SK-N-SH treated with all-trans-retinoic acid at 6 μM for 48 hours (cell line): ENCODE measurements at regions not wholly inside any gene's neighbourhood (a gene's known extent, or its start where the extent isn't known, plus 50 kb on each side); places are given as distances from the start of the nearest gene placed in this dataset.
"Not testable (repeated sequence)": the region's sequence is repeated elsewhere in the genome, so short reads cannot be mapped to it uniquely, and the experiment has no call there.

Experiments used
- ARNTL ChIP-seq: fragments of 450-650 bp; formaldehyde crosslinking; IDR thresholded peaks from 2 replicates; pipeline ENCODE4 v1.5.0; 2020; ENCODE audit warnings: low read depth, mild to moderate bottlenecking, moderate library complexity, borderline replicate concordance
- CSDC2 ChIP-seq: fragments of 250-450 bp; sonication (Bioruptor Pico); IDR thresholded peaks from 2 replicates; pipeline ENCODE4 v1.5.0; 2020; ENCODE audit warnings: mild to moderate bottlenecking, moderate library complexity
- GLIS3 ChIP-seq: fragments of 250-450 bp; sonication (Bioruptor Pico); IDR thresholded peaks from 2 replicates; pipeline ENCODE4 v1.5.0; 2020; ENCODE audit warnings: mild to moderate bottlenecking, moderate library complexity
- OSR1 ChIP-seq: fragments of 250-450 bp; sonication (Bioruptor Pico); IDR thresholded peaks from 2 replicates; pipeline ENCODE4 v1.8.0; 2022; ENCODE audit warnings: moderate library complexity, mild to moderate bottlenecking, inconsistent platforms
- PATZ1 ChIP-seq: fragments of 250-450 bp; sonication (Bioruptor Pico); IDR thresholded peaks from 2 replicates; pipeline ENCODE4 v1.8.0; 2020; ENCODE audit warnings: mild to moderate bottlenecking, moderate library complexity, borderline replicate concordance
- POU6F1 ChIP-seq: fragments of 250-450 bp; sonication (Bioruptor Pico); IDR thresholded peaks from 2 replicates; pipeline ENCODE4 v1.8.0; 2021; ENCODE audit warnings: low read depth, mild to moderate bottlenecking, moderate library complexity, borderline replicate concordance
- RARB ChIP-seq: fragments of 250-450 bp; sonication (Bioruptor Pico); IDR thresholded peaks from 2 replicates; pipeline ENCODE4 v1.8.0; 2021; ENCODE audit warnings: mild to moderate bottlenecking, moderate library complexity
- TCF4 ChIP-seq: fragments of 250-450 bp; sonication (Bioruptor Pico); IDR thresholded peaks from 2 replicates; pipeline ENCODE4 v1.8.0; 2021; ENCODE audit warnings: mild to moderate bottlenecking, moderate library complexity, borderline replicate concordance
- ZFP3 ChIP-seq: fragments of 250-450 bp; sonication (Bioruptor Pico); IDR thresholded peaks from 2 replicates; pipeline ENCODE4 v1.5.0; 2020; ENCODE audit warnings: mild to moderate bottlenecking, moderate library complexity
- ZFP30 ChIP-seq: fragments of 450-650 bp; formaldehyde crosslinking; IDR thresholded peaks from 2 replicates; pipeline ENCODE4 v1.5.0; 2022; ENCODE audit warnings: mild to moderate bottlenecking, moderate library complexity
- ZNF8 ChIP-seq: fragments of 450-650 bp; formaldehyde crosslinking; IDR thresholded peaks from 2 replicates; pipeline ENCODE4 v1.5.0; 2020; ENCODE audit warnings: mild to moderate bottlenecking, moderate library complexity
- TF ChIP-seq, protein P1 (sequence below): fragments of 250-450 bp; sonication (Bioruptor Pico); IDR thresholded peaks from 2 replicates; pipeline ENCODE4 v1.5.1; 2020; ENCODE audit warnings: low read depth, mild to moderate bottlenecking, moderate library complexity

GRCh38 chr6:139696991-139697390 is 322.5 kb upstream of the CITED2 start:
- TF ChIP-seq OSR1 (CRISPR knock-in tag); PATZ1 (CRISPR knock-in tag); GLIS3 (CRISPR knock-in tag); RARB; ZFP3 (CRISPR knock-in tag); POU6F1 (CRISPR knock-in tag); ZFP30; ZNF8 (CRISPR knock-in tag); ARNTL (CRISPR knock-in tag); TCF4; CSDC2: not testable (repeated sequence)
- TF ChIP-seq, protein P1, sequence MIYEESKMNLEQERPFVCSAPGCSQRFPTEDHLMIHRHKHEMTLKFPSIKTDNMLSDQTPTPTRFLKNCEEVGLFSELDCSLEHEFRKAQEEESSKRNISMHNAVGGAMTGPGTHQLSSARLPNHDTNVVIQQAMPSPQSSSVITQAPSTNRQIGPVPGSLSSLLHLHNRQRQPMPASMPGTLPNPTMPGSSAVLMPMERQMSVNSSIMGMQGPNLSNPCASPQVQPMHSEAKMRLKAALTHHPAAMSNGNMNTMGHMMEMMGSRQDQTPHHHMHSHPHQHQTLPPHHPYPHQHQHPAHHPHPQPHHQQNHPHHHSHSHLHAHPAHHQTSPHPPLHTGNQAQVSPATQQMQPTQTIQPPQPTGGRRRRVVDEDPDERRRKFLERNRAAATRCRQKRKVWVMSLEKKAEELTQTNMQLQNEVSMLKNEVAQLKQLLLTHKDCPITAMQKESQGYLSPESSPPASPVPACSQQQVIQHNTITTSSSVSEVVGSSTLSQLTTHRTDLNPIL (CRISPR knock-in tag), result not testable (repeated sequence)
